ENCODE measurements at regions not wholly inside any gene's neighbourhood (a gene's known extent, or its start where the extent isn't known, plus 50 kb on each side); places are given as distances from the start of the nearest gene placed in this dataset.

- TF ChIP-seq POLR2AphosphoS5 (IDR thresholded peaks at IDR 0.05) (no peak), CTCF (IDR thresholded peaks at IDR 0.05) (no peak)
Measured at GRCh38 chr5:174810796-174811195, 86.4 kb downstream of the MSX2 start.
